ENCODE measurements at regions not wholly inside any gene's neighbourhood (a gene's known extent, or its start where the extent isn't known, plus 50 kb on each side); places are given as distances from the start of the nearest gene placed in this dataset.

GRCh38 chr5:3809455-3809854, 213.8 kb downstream of the IRX1 start:
- POLR2A ChIA-PET, result no interaction called here
- intact Hi-C loops (cut with micrococcal nuclease; ENCODE audit: unreplicated experiment), result no loop called here
- Histone ChIP-seq H3K27ac (ENCODE audit: low read depth, low read length, poor library complexity, severe bottlenecking) (no peak overlapping the region), H4K20me1 (ENCODE audit: insufficient read depth, low read length) (no peaks in the 10 kb centered on the region), H3K4me3 (ENCODE audit: low read depth, low read length, poor library complexity, severe bottlenecking) (no peak overlapping the region), H3K79me2 (ENCODE audit: insufficient read depth, low read depth, low read length) (no peaks in the 10 kb centered on the region), H3K36me3 (ENCODE audit: insufficient read depth, low read length) (no peaks in the 10 kb centered on the region), H3K9me2 (ENCODE audit: insufficient read depth, low read length) (no peaks in the 10 kb centered on the region), H3K4me2 (ENCODE audit: low read length) (no peak overlapping the region), H3K4me1 (ENCODE audit: insufficient read depth, low read length, poor library complexity, severe bottlenecking) (no peaks in the 10 kb centered on the region), H3K9me3 (ENCODE audit: low read length) (no peaks in the 10 kb centered on the region), H2AFZ (ENCODE audit: low read length) (no peak overlapping the region)
- DNase-seq (ENCODE audit: low spot score), result no peak
- CTCF ChIA-PET (ENCODE audit: unreplicated experiment), result no interaction called here
- TF ChIP-seq EZH2phosphoT487 (IDR thresholded peaks at IDR 0.05; ENCODE audit: borderline replicate concordance, low read depth, low read length), result no peak
- no peak for TF ChIP-seq CTCF (conservative IDR thresholded peaks at IDR 0.05; ENCODE audit: low read length)
- BruUV-seq (replicated peaks), result no TSS peak

- Histone ChIP-seq H3K79me2 (ENCODE audit: insufficient read depth, low read depth, low read length) (no peaks in the 10 kb centered on the region), H3K36me3 (ENCODE audit: insufficient read depth, low read length) (no peaks in the 10 kb centered on the region), H3K9me3 (ENCODE audit: low read length) (no peaks in the 10 kb centered on the region), H3K4me1 (ENCODE audit: insufficient read depth, low read length, poor library complexity, severe bottlenecking) (no peaks in the 10 kb centered on the region), H2AFZ (ENCODE audit: low read length) (no peak overlapping the region), H4K20me1 (ENCODE audit: insufficient read depth, low read length) (no peaks in the 10 kb centered on the region), H3K9me2 (ENCODE audit: insufficient read depth, low read length) (no peaks in the 10 kb centered on the region), H3K4me3 (ENCODE audit: low read depth, low read length, poor library complexity, severe bottlenecking) (no peak overlapping the region), H3K4me2 (ENCODE audit: low read length) (no peak overlapping the region), H3K27ac (ENCODE audit: low read depth, low read length, poor library complexity, severe bottlenecking) (no peak overlapping the region)
- no peak for DNase-seq (ENCODE audit: low spot score)
- intact Hi-C loops (cut with micrococcal nuclease; ENCODE audit: unreplicated experiment), result no loop called here
- ChIA-PET CTCF (ENCODE audit: unreplicated experiment) (no interaction called here), POLR2A (interaction anchor here (0.6 kb wide), 2 partner anchors 926 to 1488 kb away, joined by 3 to 4 read pairs; no protein-coding TSS in a partner anchor)
- BruUV-seq (replicated peaks), result no TSS peak
- no peak for TF ChIP-seq EZH2phosphoT487 (IDR thresholded peaks at IDR 0.05; ENCODE audit: borderline replicate concordance, low read depth, low read length)
- TF ChIP-seq CTCF (conservative IDR thresholded peaks at IDR 0.05; ENCODE audit: low read length), result no peak
Measured at GRCh38 chr5:3811116-3811515, 215.5 kb downstream of the IRX1 start.

GRCh38 chr5:3818624-3819023, 223.0 kb downstream of the IRX1 start:
- Histone ChIP-seq H2AFZ (ENCODE audit: low read length) (no peak overlapping the region), H3K4me2 (ENCODE audit: low read length) (no peak overlapping the region), H3K79me2 (ENCODE audit: insufficient read depth, low read depth, low read length) (no peaks in the 10 kb centered on the region), H3K4me3 (ENCODE audit: low read depth, low read length, poor library complexity, severe bottlenecking) (no peak overlapping the region), H3K4me1 (ENCODE audit: insufficient read depth, low read length, poor library complexity, severe bottlenecking) (no peaks in the 10 kb centered on the region), H3K9me2 (ENCODE audit: insufficient read depth, low read length) (no peaks in the 10 kb centered on the region), H3K9me3 (ENCODE audit: low read length) (no peaks in the 10 kb centered on the region), H3K27ac (ENCODE audit: low read depth, low read length, poor library complexity, severe bottlenecking) (no peak overlapping the region), H4K20me1 (ENCODE audit: insufficient read depth, low read length) (no peaks in the 10 kb centered on the region), H3K36me3 (ENCODE audit: insufficient read depth, low read length) (no peaks in the 10 kb centered on the region)
- TF ChIP-seq EZH2phosphoT487 (IDR thresholded peaks at IDR 0.05; ENCODE audit: borderline replicate concordance, low read depth, low read length), result no peak
- TF ChIP-seq CTCF (conservative IDR thresholded peaks at IDR 0.05; ENCODE audit: low read length), result no peak
- intact Hi-C loops (cut with micrococcal nuclease; ENCODE audit: unreplicated experiment), result no loop called here
- ChIA-PET CTCF (ENCODE audit: unreplicated experiment) (no interaction called here), POLR2A (no interaction called here)
- no TSS peak for BruUV-seq (replicated peaks)
- DNase-seq (ENCODE audit: low spot score), result no peak

All from OCI-LY7 (cell line).